ENCODE measurements at regions not wholly inside any gene's neighbourhood (a gene's known extent, or its start where the extent isn't known, plus 50 kb on each side); places are given as distances from the start of the nearest gene placed in this dataset.

- TF ChIP-seq CTCF (conservative IDR thresholded peaks at IDR 0.05; ENCODE audit: low read length) = no peak
- TF ChIP-seq EZH2phosphoT487 (IDR thresholded peaks at IDR 0.05; ENCODE audit: borderline replicate concordance, low read depth, low read length) = no peak
Observed at GRCh38 chr2:11953258-11953657, 206.8 kb downstream of the LPIN1 start.
